OCI-LY1 (cell line): ENCODE measurements at regions not wholly inside any gene's neighbourhood (a gene's known extent, or its start where the extent isn't known, plus 50 kb on each side); places are given as distances from the start of the nearest gene placed in this dataset.

Source experiments
- CTCF ChIP-seq: fragments of 200-600 bp; sonication (generic), shearing (Covaris generic); IDR thresholded peaks from 2 replicates; pipeline ENCODE4 v1.5.1; 2017; ENCODE audit warnings: mild to moderate bottlenecking, antibody characterized with exemption, low read length, moderate library complexity, mixed read lengths
- EZH2 ChIP-seq: fragments of 200-600 bp; sonication (generic), shearing (Covaris generic); IDR thresholded peaks from 2 replicates; pipeline ENCODE4 v1.8.0; 2017; ENCODE audit warnings: borderline replicate concordance, mixed run types, mild to moderate bottlenecking, antibody characterized with exemption, low read length, moderate library complexity, mixed read lengths

GRCh38 chr17:26963163-26963503 lies 330.8 kb upstream of the WSB1 start:
- TF ChIP-seq EZH2 (no peak), CTCF (no peak)
